Stimulated activated CD4-positive, alpha-beta T cell treated with anti-CD3 and anti-CD28 coated beads, Interleukin-15, amount 100 ng/mL, for 24 hours (primary cell): ENCODE measurements at regions not wholly inside any gene's neighbourhood (a gene's known extent, or its start where the extent isn't known, plus 50 kb on each side); places are given as distances from the start of the nearest gene placed in this dataset.

Source experiments
- DNase-seq: peaks from one replicate; pipeline ENCODE4 v3.0.0-alpha.2; 2020

DNA sequence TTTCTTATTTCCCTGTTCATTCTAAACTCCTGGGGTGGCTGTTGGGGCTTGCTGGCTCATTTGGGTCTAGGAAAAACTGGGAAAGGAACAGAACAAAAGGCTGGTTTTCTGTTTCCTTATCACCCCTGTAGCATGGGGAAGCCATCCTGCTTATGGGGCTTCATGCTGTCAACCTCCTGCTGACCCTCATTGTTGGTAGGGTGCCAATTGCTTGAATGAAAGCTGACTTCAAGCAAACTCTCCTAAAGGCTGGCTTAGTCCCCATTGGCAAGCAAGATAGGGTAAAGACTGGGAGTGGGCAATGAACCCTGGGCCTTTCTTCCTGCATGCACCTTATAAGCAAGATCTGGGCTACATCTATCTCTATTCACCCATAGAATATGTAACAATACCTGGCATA lies 511.6 kb downstream of the DMAC1 start:
- no peak for DNase-seq

DNA sequence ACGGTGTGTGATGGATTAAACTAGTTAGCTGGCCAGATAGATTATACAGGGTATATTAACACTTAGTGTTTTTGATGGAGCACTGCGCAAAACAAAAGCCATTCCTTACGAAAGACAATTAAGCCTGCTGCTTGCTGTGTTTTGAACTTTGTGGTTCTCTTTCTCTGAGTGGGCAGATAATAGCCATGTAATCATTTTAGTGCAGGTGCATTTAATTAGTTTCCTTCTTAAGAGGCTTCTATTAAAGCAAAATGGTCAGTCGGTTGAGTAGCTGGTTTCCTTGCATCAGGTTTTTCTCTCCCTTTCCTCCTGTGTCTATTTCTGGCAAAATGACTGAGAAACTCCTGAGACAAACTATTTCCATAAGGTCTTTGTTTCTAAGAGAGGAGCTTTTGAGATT lies 512.5 kb downstream of the DMAC1 start:
- no peak for DNase-seq

DNA sequence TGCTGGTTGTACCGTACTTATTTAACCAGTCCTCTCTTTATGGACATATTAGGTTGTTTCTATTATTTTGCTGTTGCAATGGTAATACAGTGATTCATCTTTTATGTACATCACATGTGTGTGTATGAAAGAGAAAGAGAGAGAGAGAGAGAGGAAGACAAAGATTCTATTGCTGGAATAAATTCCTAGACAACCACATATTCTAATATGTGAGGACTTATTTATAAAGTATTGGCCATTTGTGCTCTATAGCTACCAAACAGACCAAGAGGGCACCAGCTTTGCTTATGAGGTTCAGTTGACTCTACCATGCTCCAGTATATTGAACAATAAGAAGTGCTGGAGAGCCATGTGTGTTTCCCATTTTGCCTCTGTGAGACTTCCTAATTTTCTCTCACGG lies 513.5 kb downstream of the DMAC1 start:
- no peak for DNase-seq

DNA sequence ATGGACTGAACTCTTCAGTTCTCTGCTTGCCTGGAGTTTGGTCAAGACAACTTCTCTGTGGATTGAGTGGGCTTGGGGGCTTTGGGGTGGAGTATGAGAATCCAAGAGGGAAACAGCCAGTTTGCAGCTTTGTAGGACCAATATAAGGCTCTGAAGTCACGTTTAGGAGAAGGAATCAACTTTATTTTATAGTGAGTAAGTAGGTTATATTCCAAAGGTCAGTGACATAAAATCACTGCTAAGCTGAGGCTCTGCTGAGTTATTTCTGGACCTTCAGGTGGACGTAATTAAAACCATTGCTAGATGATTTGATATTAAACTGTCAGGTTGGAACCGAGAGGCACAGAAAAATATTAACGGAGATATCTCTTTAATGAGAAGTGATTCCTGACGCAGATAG lies 514.4 kb downstream of the DMAC1 start:
- no peak for DNase-seq

DNA sequence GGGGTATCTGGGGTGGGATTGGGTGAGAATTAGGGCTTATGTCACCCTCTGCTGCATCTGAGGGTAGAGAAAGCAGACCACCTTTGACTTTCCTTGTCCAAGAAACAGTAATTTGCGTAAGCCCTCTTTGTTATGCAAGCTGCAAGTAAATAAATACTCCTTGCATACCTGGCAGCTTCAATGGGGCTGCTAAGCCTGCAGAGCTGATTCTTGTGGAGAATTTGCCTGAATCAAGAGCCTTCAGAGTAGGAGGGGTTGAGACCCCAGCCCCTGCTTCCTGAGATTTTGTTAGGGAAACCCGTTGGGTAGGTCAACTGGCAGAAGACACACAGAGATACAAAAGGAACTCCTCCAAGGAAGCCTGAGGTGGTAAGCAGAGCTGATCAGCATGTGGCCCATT lies 515.1 kb downstream of the DMAC1 start:
- DNase-seq = no peak

- DNase-seq = no peak
These were observed 515.5 kb downstream of the DMAC1 start for GRCh38 chr9:7284117-7284516.

DNA sequence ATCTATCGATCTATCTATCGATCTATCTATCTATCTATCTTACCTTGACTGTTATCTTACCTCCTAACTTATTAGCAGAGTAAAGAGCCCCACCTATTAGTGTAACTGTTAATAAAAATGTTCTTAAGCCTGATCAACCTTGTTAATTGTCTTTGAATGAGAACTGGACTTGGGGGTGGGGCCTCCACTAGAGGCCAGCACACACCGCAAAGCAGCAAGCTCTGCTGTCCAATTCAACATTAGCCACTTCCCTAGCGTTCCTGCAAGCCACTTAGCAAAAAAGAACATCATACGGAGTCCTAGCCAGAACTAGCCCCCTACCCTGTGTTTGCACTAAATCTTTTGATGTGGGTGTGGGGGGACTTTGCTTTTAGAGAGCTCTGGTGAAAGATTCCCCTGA lies 515.8 kb downstream of the KDM4C start:
- no peak for DNase-seq

DNA sequence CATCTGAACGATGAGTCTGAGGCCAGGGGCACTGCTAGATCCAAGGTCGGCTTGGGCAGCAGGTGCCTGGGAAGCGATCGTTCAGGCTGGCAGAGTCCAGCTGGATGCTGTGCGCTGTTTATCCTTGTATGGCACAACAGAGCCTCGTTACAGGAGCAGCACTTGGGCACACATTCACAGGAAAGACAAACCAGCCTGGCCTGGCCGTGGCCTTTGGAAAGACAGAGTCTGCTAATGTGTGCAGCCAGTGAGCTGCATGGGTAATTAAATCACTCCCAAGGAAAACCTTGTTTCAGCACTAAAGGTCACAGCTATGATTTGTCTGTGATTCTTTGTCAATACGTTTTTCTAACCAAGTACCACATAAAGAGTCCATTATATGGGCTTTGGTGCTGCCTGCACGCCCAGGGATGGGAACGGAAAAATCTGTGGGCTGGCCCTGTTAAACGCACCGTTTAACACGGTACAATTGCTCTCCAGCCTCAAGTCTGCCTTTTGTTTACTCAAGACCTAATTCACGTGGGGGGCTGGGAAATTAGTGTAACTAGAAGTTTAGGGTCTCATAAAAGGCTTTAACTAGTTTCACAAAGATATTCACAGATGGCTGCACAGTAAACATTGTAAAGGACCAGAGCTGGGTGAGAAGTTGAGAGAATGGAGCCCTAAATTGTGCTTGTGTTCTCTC lies 509.3 kb downstream of the KDM4C start:
- no peak for DNase-seq

- no peak for DNase-seq
These were observed 507.4 kb downstream of the KDM4C start for GRCh38 chr9:7265181-7265580.

DNA sequence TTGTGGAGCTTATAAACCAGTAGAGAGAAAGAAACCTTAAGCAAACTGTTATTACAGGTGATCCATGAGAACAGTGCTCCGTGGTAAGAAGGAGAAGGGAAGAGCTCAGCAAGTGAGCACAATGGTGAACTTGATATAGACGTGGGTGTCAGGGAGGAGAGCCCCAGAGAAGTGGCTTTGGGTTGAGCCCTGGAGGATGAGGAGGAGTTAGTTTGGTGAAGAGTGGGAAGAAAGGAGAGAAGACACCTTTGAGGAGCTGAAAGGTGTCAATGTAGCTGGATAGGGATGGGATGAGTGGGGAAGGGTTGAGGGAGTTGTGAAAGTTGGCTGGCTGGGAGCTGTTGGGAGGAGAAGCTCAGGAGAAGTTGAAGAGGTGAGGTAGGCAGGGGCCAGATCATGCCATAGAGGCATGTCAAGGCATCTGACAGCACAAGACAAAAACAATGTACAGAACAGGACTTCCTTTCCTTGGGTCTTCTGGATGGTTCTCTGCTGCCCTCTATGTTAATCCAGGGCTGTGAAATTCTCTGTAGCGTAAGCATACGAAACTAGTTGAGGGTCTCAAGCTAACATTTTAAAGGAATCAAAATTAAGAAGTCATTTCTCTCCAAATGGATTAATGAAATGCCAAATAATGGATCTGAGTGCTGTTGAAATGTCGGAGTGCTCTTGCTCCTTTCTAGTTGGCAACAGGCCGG lies 501.9 kb downstream of the KDM4C start:
- DNase-seq = no peak

- no peak for DNase-seq
These were observed 501.1 kb downstream of the KDM4C start for GRCh38 chr9:7258688-7259396.

DNA sequence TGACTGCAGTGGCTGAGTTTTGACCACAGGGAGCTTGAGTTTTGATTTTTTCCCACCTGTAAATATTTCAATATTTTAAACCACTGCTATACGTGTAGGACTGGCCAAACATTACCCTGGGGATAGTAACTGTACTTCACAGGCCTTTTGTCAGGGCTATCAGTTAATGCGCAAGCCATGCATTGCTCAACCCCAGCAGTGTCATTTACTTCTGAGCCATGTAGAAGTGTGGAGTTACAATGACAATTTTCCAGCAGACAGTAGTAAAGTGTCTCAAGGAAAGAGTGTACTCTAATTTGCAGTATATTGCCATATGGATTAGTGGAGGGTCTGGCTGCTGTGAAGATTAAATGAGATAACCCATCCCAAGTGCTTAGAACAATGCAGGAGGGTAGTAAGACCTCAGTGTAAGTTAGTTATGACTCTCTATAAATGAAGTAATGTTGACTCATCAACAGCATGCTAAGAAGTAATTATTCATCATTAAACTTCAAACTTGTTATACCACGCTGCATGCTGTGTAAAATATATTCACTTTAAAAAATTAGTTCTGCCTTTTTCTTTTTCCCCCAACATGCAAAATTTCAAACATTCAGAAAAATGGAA lies 489.2 kb downstream of the KDM4C start:
- no peak for DNase-seq

- no peak for DNase-seq
These were observed 488.3 kb downstream of the KDM4C start for GRCh38 chr9:7245976-7246580.

GRCh38 chr9:7243838-7244237 lies 486.1 kb downstream of the KDM4C start:
- no peak for DNase-seq

GRCh38 chr9:7242126-7242525 lies 484.4 kb downstream of the KDM4C start:
- no peak for DNase-seq

DNA sequence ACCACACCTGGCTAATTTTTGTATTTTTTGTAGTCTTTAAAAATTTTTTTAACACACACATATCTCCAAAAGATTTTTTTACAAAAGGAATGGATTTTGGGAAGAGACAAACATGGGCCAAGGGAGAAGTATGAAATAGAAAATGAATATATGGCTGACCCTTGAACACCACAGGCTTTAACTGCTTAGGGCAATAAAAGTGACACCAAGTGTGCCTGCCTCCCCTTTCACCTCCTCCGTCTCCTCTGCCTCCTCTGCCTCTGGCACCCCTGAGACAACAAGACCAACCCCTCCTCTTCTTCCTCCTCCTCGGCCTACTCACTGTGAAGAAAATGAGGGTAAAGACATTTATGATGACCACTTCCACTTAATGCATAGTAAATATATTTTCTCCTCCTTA lies 483.9 kb downstream of the KDM4C start:
- DNase-seq = no peak

DNA sequence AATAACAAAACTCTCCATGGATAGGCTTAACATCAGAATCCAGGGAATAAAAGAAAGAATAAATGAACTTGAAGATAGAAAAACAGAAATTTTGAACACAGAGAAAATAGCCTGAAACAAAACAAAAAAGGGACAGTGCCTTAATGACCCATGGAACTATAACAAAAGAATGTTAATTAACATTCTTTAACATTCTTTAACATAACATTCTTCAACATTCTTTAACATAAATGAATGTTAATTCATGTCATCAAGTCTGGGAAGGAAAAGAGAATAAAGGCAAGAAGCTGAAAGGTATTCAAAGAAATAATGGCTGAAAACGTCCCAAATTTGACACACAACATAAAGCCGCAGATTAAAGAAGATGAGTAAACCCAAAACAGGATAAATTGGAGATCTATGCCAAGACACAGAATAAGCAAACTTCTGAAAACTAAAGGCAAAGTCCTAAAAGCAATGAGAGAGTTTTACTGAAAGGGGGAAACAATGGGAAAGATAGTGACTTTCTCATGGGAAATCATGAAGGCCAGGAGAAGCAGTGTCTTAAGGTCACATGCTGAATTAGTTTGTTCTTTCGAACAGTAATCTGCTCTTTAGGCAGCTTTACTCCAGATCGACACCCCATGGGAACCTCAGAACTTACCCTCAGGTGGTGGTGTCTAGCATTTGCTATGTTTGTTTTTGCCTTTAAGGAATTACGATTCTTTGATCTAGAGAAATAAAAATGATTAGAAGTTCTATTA lies 483.0 kb downstream of the KDM4C start:
- DNase-seq = no peak

GRCh38 chr9:7239708-7240107 lies 481.9 kb downstream of the KDM4C start:
- no peak for DNase-seq

GRCh38 chr9:7238247-7238637 lies 480.5 kb downstream of the KDM4C start:
- DNase-seq = no peak

- DNase-seq = no peak
These were observed 479.9 kb downstream of the KDM4C start for GRCh38 chr9:7237473-7238246.

DNA sequence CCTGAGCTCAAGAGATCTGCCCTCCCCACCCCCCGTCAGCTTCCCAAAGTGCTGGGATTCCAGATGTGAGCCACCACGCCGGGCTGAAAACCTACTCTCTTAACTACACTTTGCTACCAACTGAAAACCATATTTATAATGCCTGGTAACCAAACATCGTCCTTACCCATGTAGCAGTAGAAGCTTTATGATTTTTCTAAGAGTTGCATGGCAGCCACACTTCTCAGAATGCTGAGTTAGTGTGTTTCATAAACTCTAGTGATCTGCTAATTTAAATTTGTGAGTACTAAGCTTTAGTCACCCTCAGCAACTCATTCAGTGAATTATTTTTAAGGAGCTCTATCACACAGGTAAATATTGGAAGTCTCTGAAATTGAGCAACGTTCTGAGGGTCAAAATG lies 478.4 kb downstream of the KDM4C start:
- DNase-seq = no peak

- peak; percentile 63 for DNase-seq
These were observed 476.4 kb downstream of the KDM4C start for GRCh38 chr9:7234144-7234543.
